Right atrium auricular region (tissue), 2 donors: ENCODE measurements at regions not wholly inside any gene's neighbourhood (a gene's known extent, or its start where the extent isn't known, plus 50 kb on each side); places are given as distances from the start of the nearest gene placed in this dataset.

ENCODE experiments used
- DNase-seq: peaks from one replicate; pipeline ENCODE4 v3.0.0-alpha.2; 2019; ENCODE audit warnings: low spot score
- H3K27ac ChIP-seq, 2 donors: fragments of 200-600 bp; sonication (generic); 1 replicate in 1 of 2; 2 replicates in 1 of 2; pipeline ENCODE4 v1.5.1; 2016 to 2019
- H3K27me3 ChIP-seq, 2 donors: fragments of 200-600 bp; sonication (generic); one replicate each; pipeline versions ENCODE4 v1.5.1 to v1.6.0; 2017 to 2019
- H3K36me3 ChIP-seq: fragments of 200-600 bp; sonication (generic); one replicate; pipeline ENCODE4 v1.5.1; 2016
- H3K4me1 ChIP-seq, 2 donors: fragments of 200-600 bp; sonication (generic); one replicate each; pipeline versions ENCODE4 v1.5.1 to v1.6.0; 2017 to 2019
- H3K4me3 ChIP-seq, 2 donors: fragments of 200-600 bp; sonication (generic); 1 replicate in 1 of 2; 2 replicates in 1 of 2; pipeline ENCODE4 v1.5.1; 2017 to 2019; ENCODE audit warnings: mild to moderate bottlenecking in 1 of 2, moderate library complexity in 1 of 2
- H3K9me3 ChIP-seq, 2 donors: fragments of 200-600 bp; sonication (generic); one replicate each; pipeline ENCODE4 v1.5.1; 2019
- TF ChIP-seq, protein P1 (sequence below), 2 donors: fragments of 200-600 bp; sonication (generic); IDR thresholded peaks; one replicate each; pipeline ENCODE4 v1.5.1; 2019; ENCODE audit warnings: antibody characterized with exemption in 2 of 2

DNA sequence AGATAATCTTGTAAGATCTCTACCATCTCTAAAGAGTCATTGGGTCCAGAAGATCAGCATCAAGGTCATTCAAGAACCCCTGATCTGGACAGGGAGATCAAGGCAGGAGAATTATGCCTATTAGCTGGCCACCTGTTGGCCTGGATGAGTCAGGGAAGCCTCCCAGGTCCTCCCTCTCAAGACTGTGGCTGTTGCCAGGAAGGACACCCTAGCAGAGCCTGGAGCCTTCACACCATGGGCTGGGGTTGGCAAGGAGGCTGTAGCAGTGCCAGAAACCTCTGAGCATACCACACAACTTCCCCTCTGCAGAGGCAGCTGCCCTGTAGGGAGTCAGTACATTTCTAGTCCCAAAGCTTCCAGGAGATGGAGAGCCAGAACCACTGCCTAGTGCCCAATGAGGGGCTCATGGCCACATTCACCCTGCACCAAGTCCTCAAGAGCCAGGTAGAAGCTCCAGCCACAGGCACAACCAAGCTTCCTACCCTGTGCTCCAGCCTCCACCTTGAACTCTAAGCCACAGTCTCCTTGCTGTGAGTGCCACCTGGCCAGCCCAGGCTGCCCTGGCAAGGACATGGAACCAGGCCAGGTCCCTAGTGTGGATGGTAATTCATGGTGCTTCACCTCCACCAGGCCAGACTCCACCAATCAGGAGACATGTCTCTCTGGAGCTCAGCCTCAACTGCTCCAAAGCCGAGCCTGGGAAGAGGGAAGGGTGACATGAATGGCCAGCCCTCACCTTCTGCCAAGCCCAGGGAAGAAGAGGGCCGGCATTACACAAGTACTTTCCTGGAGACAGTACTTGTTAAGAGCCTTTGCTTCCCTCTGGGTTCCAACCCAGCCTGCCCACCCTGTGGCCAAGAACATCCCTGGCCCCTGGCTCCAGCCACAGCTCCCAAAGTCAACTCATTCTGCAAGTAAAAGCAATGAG, 124.3 kb downstream of the BUD13 start:
- Histone ChIP-seq H3K9me3 (peaks cover 0 to 9% of the 10 kb centered on the region in 2 donors), H3K27me3 (no peaks in the 10 kb centered on the region), H3K27ac (no peak overlapping the region), H3K36me3 (no peaks in the 10 kb centered on the region), H3K4me3 (no peak overlapping the region), H3K4me1 (no peaks in the 10 kb centered on the region)
- TF ChIP-seq, protein P1, sequence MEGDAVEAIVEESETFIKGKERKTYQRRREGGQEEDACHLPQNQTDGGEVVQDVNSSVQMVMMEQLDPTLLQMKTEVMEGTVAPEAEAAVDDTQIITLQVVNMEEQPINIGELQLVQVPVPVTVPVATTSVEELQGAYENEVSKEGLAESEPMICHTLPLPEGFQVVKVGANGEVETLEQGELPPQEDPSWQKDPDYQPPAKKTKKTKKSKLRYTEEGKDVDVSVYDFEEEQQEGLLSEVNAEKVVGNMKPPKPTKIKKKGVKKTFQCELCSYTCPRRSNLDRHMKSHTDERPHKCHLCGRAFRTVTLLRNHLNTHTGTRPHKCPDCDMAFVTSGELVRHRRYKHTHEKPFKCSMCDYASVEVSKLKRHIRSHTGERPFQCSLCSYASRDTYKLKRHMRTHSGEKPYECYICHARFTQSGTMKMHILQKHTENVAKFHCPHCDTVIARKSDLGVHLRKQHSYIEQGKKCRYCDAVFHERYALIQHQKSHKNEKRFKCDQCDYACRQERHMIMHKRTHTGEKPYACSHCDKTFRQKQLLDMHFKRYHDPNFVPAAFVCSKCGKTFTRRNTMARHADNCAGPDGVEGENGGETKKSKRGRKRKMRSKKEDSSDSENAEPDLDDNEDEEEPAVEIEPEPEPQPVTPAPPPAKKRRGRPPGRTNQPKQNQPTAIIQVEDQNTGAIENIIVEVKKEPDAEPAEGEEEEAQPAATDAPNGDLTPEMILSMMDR (IDR thresholded peaks at IDR 0.05): no peak
- peak; percentile 30 for DNase-seq

DNA sequence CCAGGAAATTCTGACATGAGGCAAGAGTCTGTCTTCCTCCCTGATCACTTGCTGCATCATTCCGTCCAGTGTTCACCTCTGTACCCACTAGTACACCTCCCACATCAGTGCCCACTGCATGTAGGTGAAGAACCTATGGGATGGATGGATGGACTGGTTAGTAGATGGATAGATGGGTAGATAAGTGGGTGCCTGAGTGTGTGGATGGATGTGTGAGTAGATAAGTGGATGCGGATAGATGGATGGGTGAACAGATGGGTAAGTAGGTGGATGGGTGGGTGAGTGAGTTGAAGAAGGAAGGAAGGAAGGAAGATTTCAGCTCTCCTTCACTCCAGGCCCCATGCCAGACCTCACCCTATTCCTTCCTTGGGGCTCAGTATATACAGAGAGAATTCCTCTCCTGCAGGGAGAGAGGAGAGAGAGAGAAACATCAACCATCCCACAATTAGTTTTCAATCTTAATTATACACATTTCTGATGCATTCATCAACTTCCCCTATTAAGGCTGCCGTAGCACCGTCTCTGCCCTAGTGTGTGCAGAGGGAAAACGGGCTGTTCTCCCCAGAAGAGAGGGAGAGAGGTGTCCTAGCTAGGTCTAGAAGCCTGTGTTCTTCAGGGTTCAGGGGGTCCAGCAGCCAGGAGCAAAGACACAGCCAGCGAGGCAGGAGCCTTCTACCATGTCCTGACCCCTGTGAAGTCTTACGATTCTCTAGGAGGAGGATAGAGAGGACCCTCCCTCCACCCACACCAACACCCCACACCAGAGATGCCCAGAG, 125.3 kb downstream of the BUD13 start:
- Histone ChIP-seq H3K4me1 (no peaks in the 10 kb centered on the region), H3K36me3 (no peaks in the 10 kb centered on the region), H3K4me3 (no peak overlapping the region), H3K27ac (no peak overlapping the region), H3K27me3 (no peaks in the 10 kb centered on the region), H3K9me3 (peaks cover 0 to 9% of the 10 kb centered on the region in 2 donors)
- DNase-seq: no peak
- TF ChIP-seq, protein P1 (IDR thresholded peaks at IDR 0.05): no peak

DNA sequence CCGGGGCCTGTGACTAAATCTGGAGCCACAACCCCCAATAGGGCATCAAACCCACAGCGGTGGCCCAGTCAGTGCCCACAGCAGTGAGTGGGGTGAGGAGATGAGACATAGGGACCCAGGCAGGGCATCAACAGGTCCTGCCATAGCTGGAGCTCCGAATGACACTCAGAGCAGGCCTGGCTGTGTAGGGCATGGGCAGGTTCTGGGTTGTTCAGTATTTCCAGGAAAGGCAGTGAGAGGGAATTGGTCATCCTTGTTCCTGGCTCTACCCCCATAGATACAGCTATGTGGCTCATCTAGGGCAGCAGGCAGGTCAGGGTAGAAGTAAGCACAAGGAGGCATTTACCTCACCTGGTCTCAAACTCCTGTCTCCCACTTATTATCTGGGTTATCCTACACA, 126.6 kb downstream of the BUD13 start:
- no peak for DNase-seq
- no peak overlapping the region for H3K4me3 ChIP-seq
- H3K9me3 ChIP-seq: peaks cover 0 to 9% of the 10 kb centered on the region in 2 donors
- H3K27me3 ChIP-seq: no peaks in the 10 kb centered on the region
- TF ChIP-seq, protein P1 (IDR thresholded peaks at IDR 0.05): no peak
- no peaks in the 10 kb centered on the region for H3K4me1 ChIP-seq
- no peaks in the 10 kb centered on the region for H3K36me3 ChIP-seq
- H3K27ac ChIP-seq: no peak overlapping the region

DNA sequence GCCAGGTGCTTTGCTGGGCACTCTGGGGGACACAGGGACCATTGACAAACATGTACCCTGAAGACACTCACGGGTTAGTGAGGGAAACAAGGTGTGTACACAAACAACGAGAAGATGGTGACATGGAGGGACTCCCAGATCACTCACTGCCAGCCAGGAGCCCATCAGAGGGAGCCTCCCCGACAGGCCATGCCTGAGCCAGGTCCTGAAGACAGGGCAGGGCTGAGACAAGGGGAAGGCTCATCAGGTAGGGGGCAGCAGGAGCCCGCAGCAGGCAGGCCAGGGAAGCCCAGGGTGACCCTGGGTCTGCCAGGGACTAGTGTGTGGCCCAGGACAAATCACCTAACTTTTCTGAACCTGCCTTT, 127.9 kb downstream of the BUD13 start:
- no peak overlapping the region for H3K4me3 ChIP-seq
- no peak for DNase-seq
- no peak overlapping the region for H3K27ac ChIP-seq
- no peaks in the 10 kb centered on the region for H3K4me1 ChIP-seq
- no peaks in the 10 kb centered on the region for H3K36me3 ChIP-seq
- TF ChIP-seq, protein P1 (IDR thresholded peaks at IDR 0.05): no peak
- H3K9me3 ChIP-seq: peaks cover 0 to 9% of the 10 kb centered on the region in 2 donors
- H3K27me3 ChIP-seq: no peaks in the 10 kb centered on the region

DNA sequence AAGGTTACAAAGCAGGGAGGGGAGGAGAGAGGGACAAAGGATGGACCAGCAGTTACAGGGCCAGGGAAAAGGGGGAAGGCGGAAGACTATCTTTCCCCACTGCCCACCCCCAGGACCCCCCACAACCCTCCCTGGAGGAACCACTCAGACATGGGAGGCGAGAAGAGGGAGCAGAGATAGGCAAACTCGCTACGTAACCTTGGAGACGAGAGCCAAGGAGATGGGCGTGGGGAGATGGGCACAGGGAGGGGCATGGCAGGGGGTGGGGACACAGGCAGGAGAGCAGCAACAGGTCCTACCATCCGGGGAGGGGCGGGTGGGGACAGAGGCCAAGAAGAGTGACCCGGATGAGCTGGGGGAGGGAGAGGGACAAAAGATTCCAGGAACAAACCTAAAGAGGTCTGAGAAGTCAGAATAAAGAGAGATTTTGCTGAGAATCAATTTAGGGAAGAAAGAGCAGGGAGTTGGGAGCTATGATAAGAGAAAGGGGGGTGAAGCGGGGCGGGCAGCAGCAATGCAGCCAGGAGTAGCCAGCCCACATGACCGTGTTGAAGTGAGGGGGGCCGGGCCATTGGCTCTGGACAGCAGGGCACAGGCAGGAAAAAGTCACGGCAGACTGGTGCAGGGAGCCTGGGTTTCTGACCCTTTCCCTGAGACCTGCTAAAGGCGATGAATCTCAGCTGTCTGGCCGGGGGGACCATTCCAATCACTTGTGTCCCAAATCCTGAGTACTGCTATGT, 128.4 kb downstream of the BUD13 start:
- no peak for DNase-seq
- TF ChIP-seq, protein P1 (IDR thresholded peaks at IDR 0.05): no peak

More for the DNA sequence above, 128.4 kb downstream of the BUD13 start:
- H3K9me3 ChIP-seq: peaks cover 0 to 9% of the 10 kb centered on the region in 2 donors
- H3K27me3 ChIP-seq: no peaks in the 10 kb centered on the region
- no peaks in the 10 kb centered on the region for H3K36me3 ChIP-seq
- H3K27ac ChIP-seq: no peak overlapping the region
- no peaks in the 10 kb centered on the region for H3K4me1 ChIP-seq
- no peak overlapping the region for H3K4me3 ChIP-seq
